Activated T-cell treated with anti-CD3 and anti-CD28 coated beads, Interleukin-2, amount 50 U/mL, for 24 hours (primary cell): ENCODE measurements at regions not wholly inside any gene's neighbourhood (a gene's known extent, or its start where the extent isn't known, plus 50 kb on each side); places are given as distances from the start of the nearest gene placed in this dataset.

Experiments used
- DNase-seq: peaks from one replicate; pipeline ENCODE4 v3.0.0-alpha.2; 2020
- H3K27ac Mint-ChIP-seq: 2 replicates; pipeline ENCODE4 v1.8.0; 2020; ENCODE audit warnings: mild to moderate bottlenecking, mixed read lengths
- H3K27me3 Mint-ChIP-seq: 2 replicates; pipeline ENCODE4 v1.8.0; 2020; ENCODE audit warnings: mixed read lengths
- H3K36me3 Mint-ChIP-seq: 2 replicates; pipeline ENCODE4 v1.8.0; 2020; ENCODE audit warnings: low read depth, mixed read lengths
- H3K4me1 Mint-ChIP-seq: 2 replicates; pipeline ENCODE4 v1.8.0; 2020; ENCODE audit warnings: low read depth, mixed read lengths
- H3K4me3 Mint-ChIP-seq: 2 replicates; pipeline ENCODE4 v1.8.0; 2020; ENCODE audit warnings: mild to moderate bottlenecking, moderate library complexity, mixed read lengths
- H3K9me3 Mint-ChIP-seq: 2 replicates; pipeline ENCODE4 v1.8.0; 2020; ENCODE audit warnings: mixed read lengths

DNA sequence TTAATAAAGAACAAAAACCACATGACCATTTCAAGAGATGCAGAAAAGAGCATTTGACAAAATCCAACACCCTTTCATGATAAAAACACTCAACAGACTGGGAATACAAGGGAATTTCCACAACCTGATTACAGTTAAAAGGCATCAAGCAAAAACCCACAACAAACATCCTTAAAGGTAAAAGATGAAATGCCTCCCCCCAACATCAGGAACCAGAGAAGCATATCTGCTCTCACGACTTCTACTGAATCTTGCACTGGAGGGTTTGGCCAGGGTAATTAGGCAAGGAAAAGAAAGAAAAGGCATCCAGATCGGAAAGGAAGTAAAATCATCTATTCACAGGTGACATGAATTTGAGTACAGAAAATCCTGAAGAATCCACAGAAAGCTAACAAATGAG lies 59.5 kb upstream of the SFMBT2 start:
- H3K4me1 Mint-ChIP-seq = peaks cover 28% of the 10 kb centered on the region
- no peak overlapping the region for H3K4me3 Mint-ChIP-seq
- H3K27ac Mint-ChIP-seq = no peak overlapping the region

GRCh38 chr10:7467031-7467667 lies 56.3 kb upstream of the SFMBT2 start:
- Mint-ChIP-seq H3K4me1 (peaks cover 22% of the 10 kb centered on the region), H3K36me3 (no peaks in the 10 kb centered on the region)

More for the DNA sequence above, 59.5 kb upstream of the SFMBT2 start:
- Mint-ChIP-seq H3K36me3 (no peaks in the 10 kb centered on the region), H3K27me3 (no peaks in the 10 kb centered on the region), H3K9me3 (no peaks in the 10 kb centered on the region)
- DNase-seq = no peak

DNA sequence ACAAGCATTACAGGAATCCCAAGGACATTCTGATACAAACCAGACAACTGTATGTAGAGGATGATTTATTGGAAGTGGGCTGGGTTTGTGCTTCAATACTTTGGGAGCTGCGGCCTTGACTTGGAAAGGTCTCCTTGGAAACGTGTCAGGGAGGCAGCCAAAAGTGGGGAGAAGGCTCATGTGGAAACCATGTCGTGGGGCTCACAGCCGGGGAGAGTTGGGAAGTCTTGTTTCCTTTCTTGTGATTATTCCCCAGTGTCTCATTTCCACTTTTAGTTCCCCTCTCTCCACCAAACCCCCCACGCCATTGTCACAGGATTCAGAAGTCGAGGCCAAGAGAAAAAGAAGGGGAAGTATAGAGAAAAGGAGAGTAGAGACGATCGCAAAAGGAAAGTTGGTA lies 53.9 kb upstream of the SFMBT2 start:
- no peaks in the 10 kb centered on the region for H3K36me3 Mint-ChIP-seq
- H3K9me3 Mint-ChIP-seq = no peaks in the 10 kb centered on the region
- no peaks in the 10 kb centered on the region for H3K27me3 Mint-ChIP-seq
- no peak for DNase-seq
- no peak overlapping the region for H3K27ac Mint-ChIP-seq
- H3K4me3 Mint-ChIP-seq = no peak overlapping the region
- H3K4me1 Mint-ChIP-seq = peaks cover 1% of the 10 kb centered on the region

More at GRCh38 chr10:7467031-7467667, 56.3 kb upstream of the SFMBT2 start:
- DNase-seq = no peak
- no peak overlapping the region for H3K4me3 Mint-ChIP-seq
- H3K27ac Mint-ChIP-seq = no peak overlapping the region
- H3K9me3 Mint-ChIP-seq = no peaks in the 10 kb centered on the region
- H3K27me3 Mint-ChIP-seq = no peaks in the 10 kb centered on the region
